Astrocyte (in vitro differentiated cells and primary cell): ENCODE measurements at regions not wholly inside any gene's neighbourhood (a gene's known extent, or its start where the extent isn't known, plus 50 kb on each side); places are given as distances from the start of the nearest gene placed in this dataset.

Experiments used
- DNase-seq: peaks from one replicate; pipeline ENCODE4 v3.0.0-alpha.2; 2010; ENCODE audit warnings: low read depth
- FAIRE-seq: peaks from 2 replicates; lab custom pipeline; 2011; peaks lifted over from hg19 to GRCh38; lab: Jason Lieb, UNC
- H2AFZ ChIP-seq: 2 replicates; pipeline ENCODE4 v1.6.0; 2012; ENCODE audit warnings: low read depth, low read length, inconsistent platforms
- H3K27ac ChIP-seq: 2 replicates; pipeline ENCODE4 v1.5.1; 2011; ENCODE audit warnings: low read depth, low read length, inconsistent platforms
- H3K27me3 ChIP-seq: 2 replicates; pipeline ENCODE4 v1.6.0; 2011; ENCODE audit warnings: low read length, inconsistent platforms; ENCODE audit not compliant: insufficient read depth
- H3K36me3 ChIP-seq: 2 replicates; pipeline ENCODE4 v1.5.1; 2011; ENCODE audit warnings: low read length, inconsistent platforms; ENCODE audit not compliant: insufficient read depth
- H3K4me1 ChIP-seq: 2 replicates; pipeline ENCODE4 v1.5.1; 2011; ENCODE audit warnings: low read length, inconsistent platforms; ENCODE audit not compliant: insufficient read depth
- H3K4me2 ChIP-seq: 2 replicates; pipeline ENCODE4 v1.6.0; 2012; ENCODE audit warnings: low read length, inconsistent platforms
- H3K4me3 ChIP-seq: 2 replicates; pipeline ENCODE4 v1.5.1; 2011; ENCODE audit warnings: low read depth, mild to moderate bottlenecking, low read length, inconsistent platforms; ENCODE audit not compliant: insufficient read depth
- H3K79me2 ChIP-seq: 2 replicates; pipeline ENCODE4 v1.6.0; 2012; ENCODE audit warnings: mild to moderate bottlenecking, low read length, inconsistent platforms; ENCODE audit not compliant: insufficient read depth
- H3K9ac ChIP-seq: 2 replicates; pipeline ENCODE4 v1.6.0; 2012; ENCODE audit warnings: mild to moderate bottlenecking, low read length, inconsistent platforms
- H3K9me3 ChIP-seq: 2 replicates; pipeline ENCODE4 v1.5.1; 2012; ENCODE audit warnings: low read depth, mild to moderate bottlenecking, low read length, inconsistent platforms; ENCODE audit not compliant: insufficient read depth
- H4K20me1 ChIP-seq: 2 replicates; pipeline ENCODE4 v1.6.0; 2012; ENCODE audit warnings: low read length, inconsistent platforms; ENCODE audit not compliant: insufficient read depth
- H3K27ac Mint-ChIP-seq: one replicate; pipeline ENCODE4 v1.8.0; 2021; ENCODE audit warnings: mild to moderate bottlenecking, mixed read lengths; ENCODE audit not compliant: unreplicated experiment
- H3K27me3 Mint-ChIP-seq: one replicate; pipeline ENCODE4 v1.8.0; 2021; ENCODE audit warnings: low read depth, mixed read lengths; ENCODE audit not compliant: unreplicated experiment
- H3K36me3 Mint-ChIP-seq: one replicate; pipeline ENCODE4 v1.8.0; 2021; ENCODE audit warnings: low read depth, mixed read lengths; ENCODE audit not compliant: unreplicated experiment
- H3K4me1 Mint-ChIP-seq: one replicate; pipeline ENCODE4 v1.8.0; 2021; ENCODE audit warnings: low read depth, mixed read lengths; ENCODE audit not compliant: unreplicated experiment
- H3K4me3 Mint-ChIP-seq: one replicate; pipeline ENCODE4 v1.8.0; 2021; ENCODE audit warnings: mild to moderate bottlenecking, moderate library complexity, mixed read lengths; ENCODE audit not compliant: unreplicated experiment
- H3K9me3 Mint-ChIP-seq: one replicate; pipeline ENCODE4 v1.8.0; 2021; ENCODE audit warnings: mild to moderate bottlenecking, mixed read lengths; ENCODE audit not compliant: unreplicated experiment
- CTCF ChIP-seq: IDR thresholded peaks from 2 replicates; pipeline ENCODE4 v1.5.1; 2011; ENCODE audit warnings: low read depth, mild to moderate bottlenecking, inconsistent platforms, low read length, moderate library complexity; ENCODE audit not compliant: insufficient read depth
- EZH2 ChIP-seq: IDR thresholded peaks from 2 replicates; pipeline ENCODE4 v1.6.1; 2012; ENCODE audit warnings: mild to moderate bottlenecking, low read length, inconsistent platforms; ENCODE audit not compliant: insufficient read depth

GRCh38 chr2:83916559-83916958 is 542.5 kb downstream of the SUCLG1 start:
- H3K9ac ChIP-seq: no peak overlapping the region
- TF ChIP-seq EZH2: no peak
- TF ChIP-seq CTCF: no peak
- no peaks in the 10 kb centered on the region for H3K4me1 Mint-ChIP-seq
- H3K4me3 Mint-ChIP-seq: no peak overlapping the region
- H3K27ac ChIP-seq: no peak overlapping the region
- no peak overlapping the region for H2AFZ ChIP-seq
- no peak for FAIRE-seq
- H3K4me3 ChIP-seq: no peak overlapping the region
- H4K20me1 ChIP-seq: no peaks in the 10 kb centered on the region
- no peaks in the 10 kb centered on the region for H3K9me3 Mint-ChIP-seq
- no peaks in the 10 kb centered on the region for H3K4me1 ChIP-seq
- H3K4me2 ChIP-seq: no peak overlapping the region
- DNase-seq: no peak
- H3K27me3 Mint-ChIP-seq: no peaks in the 10 kb centered on the region
- H3K36me3 ChIP-seq: no peaks in the 10 kb centered on the region
- H3K27me3 ChIP-seq: no peaks in the 10 kb centered on the region
- no peaks in the 10 kb centered on the region for H3K36me3 Mint-ChIP-seq
- no peaks in the 10 kb centered on the region for H3K9me3 ChIP-seq
- H3K79me2 ChIP-seq: no peaks in the 10 kb centered on the region
- H3K27ac Mint-ChIP-seq: no peak overlapping the region

- Histone ChIP-seq H3K9ac (no peak overlapping the region), H3K4me2 (no peak overlapping the region), H3K27me3 (no peaks in the 10 kb centered on the region), H2AFZ (no peak overlapping the region), H4K20me1 (no peaks in the 10 kb centered on the region), H3K27ac (no peak overlapping the region), H3K4me1 (no peaks in the 10 kb centered on the region), H3K79me2 (no peaks in the 10 kb centered on the region), H3K4me3 (no peak overlapping the region), H3K9me3 (no peaks in the 10 kb centered on the region), H3K36me3 (no peaks in the 10 kb centered on the region)
- Mint-ChIP-seq H3K9me3 (no peaks in the 10 kb centered on the region), H3K4me1 (no peaks in the 10 kb centered on the region), H3K4me3 (no peak overlapping the region), H3K36me3 (no peaks in the 10 kb centered on the region), H3K27me3 (no peaks in the 10 kb centered on the region), H3K27ac (no peak overlapping the region)
- TF ChIP-seq EZH2: no peak
- FAIRE-seq: no peak
- DNase-seq: no peak
Observed at GRCh38 chr2:83915381-83915780, 543.7 kb downstream of the SUCLG1 start.

- H3K79me2 ChIP-seq: no peaks in the 10 kb centered on the region
- H3K27ac ChIP-seq: no peak overlapping the region
- no peak for DNase-seq
- no peaks in the 10 kb centered on the region for H3K4me1 ChIP-seq
- no peak overlapping the region for H3K9ac ChIP-seq
- no peaks in the 10 kb centered on the region for H3K36me3 Mint-ChIP-seq
- no peaks in the 10 kb centered on the region for H3K27me3 ChIP-seq
- no peak overlapping the region for H3K4me2 ChIP-seq
- H3K9me3 ChIP-seq: no peaks in the 10 kb centered on the region
- H3K9me3 Mint-ChIP-seq: no peaks in the 10 kb centered on the region
- no peak for FAIRE-seq
- no peak overlapping the region for H3K4me3 ChIP-seq
- TF ChIP-seq EZH2 (no peak), CTCF (no peak)
- no peaks in the 10 kb centered on the region for H3K27me3 Mint-ChIP-seq
- H2AFZ ChIP-seq: no peak overlapping the region
- H3K36me3 ChIP-seq: no peaks in the 10 kb centered on the region
- H3K4me3 Mint-ChIP-seq: no peak overlapping the region
- no peak overlapping the region for H3K27ac Mint-ChIP-seq
- H3K4me1 Mint-ChIP-seq: no peaks in the 10 kb centered on the region
- no peaks in the 10 kb centered on the region for H4K20me1 ChIP-seq
Observed at GRCh38 chr2:83908750-83909149, 550.3 kb downstream of the SUCLG1 start.
